ENCODE measurements at regions not wholly inside any gene's neighbourhood (a gene's known extent, or its start where the extent isn't known, plus 50 kb on each side); places are given as distances from the start of the nearest gene placed in this dataset.

DNA sequence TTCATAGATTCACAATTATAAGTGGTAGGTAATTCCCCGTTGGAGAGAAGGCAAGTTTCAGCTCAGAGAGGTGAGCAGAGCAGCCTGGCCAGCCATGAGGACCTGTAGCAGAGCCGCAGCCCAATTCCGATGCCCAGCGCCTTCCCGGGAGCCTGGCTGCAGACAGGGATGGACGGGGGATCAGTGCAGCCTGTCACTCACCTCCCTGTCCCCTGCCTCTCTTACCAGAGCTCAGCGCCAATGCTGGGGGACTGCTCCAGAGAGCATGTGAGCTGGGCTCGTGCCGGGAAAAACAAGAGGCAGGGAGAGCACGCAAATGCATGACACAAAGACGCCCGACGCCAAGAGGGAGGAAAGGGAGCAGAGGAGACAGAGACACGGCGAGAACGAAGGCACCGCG is 231.9 kb downstream of the BCL11B start:
- BruUV-seq (replicated peaks): no TSS peak
- H3K9ac ChIP-seq (replicated peaks; ENCODE audit: extremely low read depth, insufficient read depth, low read length): no peak overlapping the region
- no peak overlapping the region for H2AFZ ChIP-seq (ENCODE audit: low read depth, low read length)
- TF ChIP-seq MAX (IDR thresholded peaks at IDR 0.05; ENCODE audit: insufficient read depth, insufficient read length): no peak
- no peak for TF ChIP-seq JUN (IDR thresholded peaks at IDR 0.05; ENCODE audit: borderline replicate concordance, insufficient read depth, insufficient read length, low read depth)
- no peak for TF ChIP-seq GATA2 (IDR thresholded peaks at IDR 0.05; ENCODE audit: insufficient read depth, insufficient read length, low read depth, low read length)
- no peak for TF ChIP-seq FOS (IDR thresholded peaks at IDR 0.05; ENCODE audit: borderline replicate concordance, insufficient read depth, low read length)
- no peak for TF ChIP-seq EZH2 (IDR thresholded peaks at IDR 0.05; ENCODE audit: borderline replicate concordance, low read depth, low read length, severe bottlenecking)
- TF ChIP-seq, protein P1, sequence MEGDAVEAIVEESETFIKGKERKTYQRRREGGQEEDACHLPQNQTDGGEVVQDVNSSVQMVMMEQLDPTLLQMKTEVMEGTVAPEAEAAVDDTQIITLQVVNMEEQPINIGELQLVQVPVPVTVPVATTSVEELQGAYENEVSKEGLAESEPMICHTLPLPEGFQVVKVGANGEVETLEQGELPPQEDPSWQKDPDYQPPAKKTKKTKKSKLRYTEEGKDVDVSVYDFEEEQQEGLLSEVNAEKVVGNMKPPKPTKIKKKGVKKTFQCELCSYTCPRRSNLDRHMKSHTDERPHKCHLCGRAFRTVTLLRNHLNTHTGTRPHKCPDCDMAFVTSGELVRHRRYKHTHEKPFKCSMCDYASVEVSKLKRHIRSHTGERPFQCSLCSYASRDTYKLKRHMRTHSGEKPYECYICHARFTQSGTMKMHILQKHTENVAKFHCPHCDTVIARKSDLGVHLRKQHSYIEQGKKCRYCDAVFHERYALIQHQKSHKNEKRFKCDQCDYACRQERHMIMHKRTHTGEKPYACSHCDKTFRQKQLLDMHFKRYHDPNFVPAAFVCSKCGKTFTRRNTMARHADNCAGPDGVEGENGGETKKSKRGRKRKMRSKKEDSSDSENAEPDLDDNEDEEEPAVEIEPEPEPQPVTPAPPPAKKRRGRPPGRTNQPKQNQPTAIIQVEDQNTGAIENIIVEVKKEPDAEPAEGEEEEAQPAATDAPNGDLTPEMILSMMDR (IDR thresholded peaks at IDR 0.05; ENCODE audit: extremely low read depth in 1 of 2, insufficient read depth in 1 of 2, low read depth in 1 of 2, low read length in 2 of 2): no peak
- TF ChIP-seq MYC (IDR thresholded peaks at IDR 0.05; ENCODE audit: low read depth, low read length): no peak
- TF ChIP-seq POLR2AphosphoS5 (IDR thresholded peaks at IDR 0.05; ENCODE audit: insufficient read depth, low read depth, low read length): no peak
- TF ChIP-seq POLR2A (IDR thresholded peaks at IDR 0.05; ENCODE audit: low read depth, low read length): no peak
- H3K4me2 ChIP-seq (ENCODE audit: insufficient read depth, low read length): no peak overlapping the region
- intact Hi-C loops (cut with micrococcal nuclease): no loop called here
- H3K9me1 ChIP-seq (replicated peaks; ENCODE audit: control insufficient read depth, extremely low read depth, insufficient read depth, low read length): no peaks in the 10 kb centered on the region
- POLR2A ChIA-PET: no interaction called here
- DNase-seq (ENCODE audit: low read depth, low spot score) (no peak), FAIRE-seq (no peak)
- no peaks in the 10 kb centered on the region for H4K20me1 ChIP-seq (replicated peaks; ENCODE audit: control insufficient read depth, extremely low read depth, insufficient read depth, low read length)
- no peak overlapping the region for H3K4me3 ChIP-seq (replicated peaks in 1 of 3; ENCODE audit: insufficient read depth in 1 of 3, low read depth in 1 of 3, low read length in 3 of 3)
- H3K79me2 ChIP-seq (ENCODE audit: control insufficient read depth, insufficient read depth, low read length): no peaks in the 10 kb centered on the region
- H3K36me3 ChIP-seq (ENCODE audit: control insufficient read depth in 2 of 2, extremely low read depth in 1 of 2, insufficient read depth in 2 of 2, low read length in 2 of 2): no peaks in the 10 kb centered on the region
- dilution Hi-C loops (cut with MboI; ENCODE audit: extremely low pct_ligation_motif_present, low sequenced_read_pairs): no loop called here
- H3K4me1 ChIP-seq (ENCODE audit: control insufficient read depth, extremely low read depth, insufficient read depth, low read length): no peaks in the 10 kb centered on the region
- CTCF ChIA-PET: no interaction called here
- no peak overlapping the region for H3K27ac ChIP-seq (ENCODE audit: insufficient read depth, low read depth, low read length)
- no peaks in the 10 kb centered on the region for H3K27me3 ChIP-seq (ENCODE audit: control insufficient read depth in 2 of 2, insufficient read depth in 2 of 2, low read length in 2 of 2)
- H3K9me3 ChIP-seq (replicated peaks; ENCODE audit: control insufficient read depth, insufficient read depth, low read length): peaks cover 4% of the 10 kb centered on the region
